ENCODE measurements at regions not wholly inside any gene's neighbourhood (a gene's known extent, or its start where the extent isn't known, plus 50 kb on each side); places are given as distances from the start of the nearest gene placed in this dataset.

- no peaks in the 10 kb centered on the region for H3K36me3 ChIP-seq (ENCODE audit: control insufficient read depth in 2 of 2, extremely low read depth in 1 of 2, insufficient read depth in 2 of 2, low read length in 2 of 2)
- no peaks in the 10 kb centered on the region for H3K9me1 ChIP-seq (ENCODE audit: control insufficient read depth, extremely low read depth, insufficient read depth, low read length)
- DNase-seq (ENCODE audit: low read depth, low spot score) = no peak
- H3K4me1 ChIP-seq (ENCODE audit: control insufficient read depth, extremely low read depth, insufficient read depth, low read length) = no peaks in the 10 kb centered on the region
- no peak for FAIRE-seq
- no peak overlapping the region for H2AFZ ChIP-seq (ENCODE audit: control insufficient read depth, low read length)
- no peaks in the 10 kb centered on the region for H4K20me1 ChIP-seq (ENCODE audit: control insufficient read depth, extremely low read depth, insufficient read depth, low read length)
- no peak overlapping the region for H3K9ac ChIP-seq (ENCODE audit: control insufficient read depth, extremely low read depth, insufficient read depth, low read length)
- no peaks in the 10 kb centered on the region for H3K27me3 ChIP-seq (ENCODE audit: control insufficient read depth, extremely low read depth, insufficient read depth, low read length)
- H3K9me3 ChIP-seq (ENCODE audit: control insufficient read depth, low read depth, low read length) = no peaks in the 10 kb centered on the region
- no peak for TF ChIP-seq CTCF (optimal IDR thresholded peaks at IDR 0.05 in 1 of 3, IDR thresholded peaks at IDR 0.05 in 1 of 3, conservative IDR thresholded peaks at IDR 0.05 in 1 of 3; ENCODE audit: extremely low read depth in 1 of 3, insufficient read depth in 2 of 3, low read length in 3 of 3)
- no peak for TF ChIP-seq EZH2 (IDR thresholded peaks at IDR 0.05; ENCODE audit: low read length)
- dilution Hi-C loops (cut with MboI; ENCODE audit: extremely low pct_ligation_motif_present, low sequenced_read_pairs) = no loop called here
- H3K4me2 ChIP-seq (ENCODE audit: control insufficient read depth, extremely low read depth, insufficient read depth, low read depth, low read length) = no peak overlapping the region
- H3K79me2 ChIP-seq (ENCODE audit: control insufficient read depth, insufficient read depth, low read length) = no peaks in the 10 kb centered on the region
- no peak overlapping the region for H3K27ac ChIP-seq (ENCODE audit: control insufficient read depth, insufficient read depth, low read length)
- no peak overlapping the region for H3K4me3 ChIP-seq (ENCODE audit: control insufficient read depth in 2 of 3, extremely low read depth in 1 of 3, insufficient read depth in 2 of 3, low read depth in 1 of 3, low read length in 3 of 3)
These were observed 131.5 kb downstream of the ZNF608 start for GRCh38 chr5:124614836-124615385.

GRCh38 chr5:124614105-124614504, 132.3 kb downstream of the ZNF608 start:
- Histone ChIP-seq H3K4me2 (ENCODE audit: control insufficient read depth, extremely low read depth, insufficient read depth, low read depth, low read length) (no peak overlapping the region), H3K27ac (ENCODE audit: control insufficient read depth, insufficient read depth, low read length) (no peak overlapping the region), H3K9me1 (ENCODE audit: control insufficient read depth, extremely low read depth, insufficient read depth, low read length) (no peaks in the 10 kb centered on the region), H4K20me1 (ENCODE audit: control insufficient read depth, extremely low read depth, insufficient read depth, low read length) (no peaks in the 10 kb centered on the region), H3K36me3 (ENCODE audit: control insufficient read depth in 2 of 2, extremely low read depth in 1 of 2, insufficient read depth in 2 of 2, low read length in 2 of 2) (no peaks in the 10 kb centered on the region), H3K4me3 (ENCODE audit: control insufficient read depth in 2 of 3, extremely low read depth in 1 of 3, insufficient read depth in 2 of 3, low read depth in 1 of 3, low read length in 3 of 3) (no peak overlapping the region), H2AFZ (ENCODE audit: control insufficient read depth, low read length) (no peak overlapping the region), H3K9ac (ENCODE audit: control insufficient read depth, extremely low read depth, insufficient read depth, low read length) (no peak overlapping the region), H3K9me3 (ENCODE audit: control insufficient read depth, low read depth, low read length) (no peaks in the 10 kb centered on the region), H3K27me3 (ENCODE audit: control insufficient read depth, extremely low read depth, insufficient read depth, low read length) (no peaks in the 10 kb centered on the region), H3K79me2 (ENCODE audit: control insufficient read depth, insufficient read depth, low read length) (no peaks in the 10 kb centered on the region), H3K4me1 (ENCODE audit: control insufficient read depth, extremely low read depth, insufficient read depth, low read length) (no peaks in the 10 kb centered on the region)
- TF ChIP-seq EZH2 (IDR thresholded peaks at IDR 0.05; ENCODE audit: low read length) (no peak), CTCF (optimal IDR thresholded peaks at IDR 0.05 in 1 of 3, IDR thresholded peaks at IDR 0.05 in 1 of 3, conservative IDR thresholded peaks at IDR 0.05 in 1 of 3; ENCODE audit: extremely low read depth in 1 of 3, insufficient read depth in 2 of 3, low read length in 3 of 3) (no peak)
- no peak for FAIRE-seq
- DNase-seq (ENCODE audit: low read depth, low spot score) = no peak
- dilution Hi-C loops (cut with MboI; ENCODE audit: extremely low pct_ligation_motif_present, low sequenced_read_pairs) = no loop called here

Measured in keratinocyte (primary cell).